WERI-Rb-1 (cell line): ENCODE measurements at regions not wholly inside any gene's neighbourhood (a gene's known extent, or its start where the extent isn't known, plus 50 kb on each side); places are given as distances from the start of the nearest gene placed in this dataset.

ENCODE experiments used
- DNase-seq: peaks from one replicate; pipeline ENCODE4 v3.0.0-alpha.2; 2020
- H3K27ac ChIP-seq: fragments of 250-450 bp; sonication (Bioruptor Pico); 2 replicates; pipeline ENCODE4 v1.5.1; 2020; ENCODE audit warnings: mild to moderate bottlenecking, moderate library complexity
- H3K27me3 ChIP-seq: fragments of 250-450 bp; sonication (Bioruptor Pico); 2 replicates; pipeline ENCODE4 v1.5.1; 2021; ENCODE audit warnings: mild to moderate bottlenecking, low read depth, moderate library complexity; ENCODE audit not compliant: insufficient read depth, severe bottlenecking
- H3K36me3 ChIP-seq: fragments of 250-450 bp; sonication (Bioruptor Pico); 2 replicates; pipeline ENCODE4 v1.5.1; 2020; ENCODE audit warnings: mild to moderate bottlenecking, moderate library complexity
- H3K4me3 ChIP-seq: 2 replicates; pipeline ENCODE4 v1.5.1; 2011; ENCODE audit warnings: low read depth, mild to moderate bottlenecking, control low read depth, low read length
- H3K9me3 ChIP-seq: fragments of 250-450 bp; sonication (Bioruptor Pico); 2 replicates; pipeline ENCODE4 v1.5.1; 2021; ENCODE audit warnings: mild to moderate bottlenecking, moderate library complexity; ENCODE audit not compliant: severe bottlenecking
- TF ChIP-seq, protein P1 (sequence below): IDR thresholded peaks from 2 replicates; pipeline ENCODE4 v1.5.1; 2011; ENCODE audit warnings: low read depth, mild to moderate bottlenecking, control low read depth, inconsistent platforms, low read length

DNA sequence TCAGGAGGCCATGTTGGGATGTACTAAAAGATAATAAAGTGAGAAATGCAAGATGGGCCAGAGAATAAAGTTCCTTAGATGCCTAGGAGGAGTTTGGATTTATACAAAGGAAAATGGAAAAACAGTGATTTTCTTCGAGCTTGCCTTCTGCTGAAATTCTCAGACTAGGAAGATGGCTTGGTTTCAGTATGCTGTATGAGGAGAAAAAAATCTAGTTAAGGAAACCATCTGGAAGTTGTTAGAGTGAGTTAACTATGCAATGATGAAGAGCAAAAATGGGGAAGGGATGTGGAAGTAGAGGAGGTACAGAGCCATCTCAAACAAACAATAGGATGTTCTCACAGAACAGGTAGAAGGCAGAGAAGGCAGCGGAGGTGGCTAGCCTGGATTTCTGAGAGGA lies 162.9 kb upstream of the FTMT start:
- Histone ChIP-seq H3K9me3 (no peaks in the 10 kb centered on the region), H3K27me3 (no peaks in the 10 kb centered on the region), H3K27ac (no peak overlapping the region), H3K36me3 (no peaks in the 10 kb centered on the region), H3K4me3 (no peak overlapping the region)
- TF ChIP-seq, protein P1, sequence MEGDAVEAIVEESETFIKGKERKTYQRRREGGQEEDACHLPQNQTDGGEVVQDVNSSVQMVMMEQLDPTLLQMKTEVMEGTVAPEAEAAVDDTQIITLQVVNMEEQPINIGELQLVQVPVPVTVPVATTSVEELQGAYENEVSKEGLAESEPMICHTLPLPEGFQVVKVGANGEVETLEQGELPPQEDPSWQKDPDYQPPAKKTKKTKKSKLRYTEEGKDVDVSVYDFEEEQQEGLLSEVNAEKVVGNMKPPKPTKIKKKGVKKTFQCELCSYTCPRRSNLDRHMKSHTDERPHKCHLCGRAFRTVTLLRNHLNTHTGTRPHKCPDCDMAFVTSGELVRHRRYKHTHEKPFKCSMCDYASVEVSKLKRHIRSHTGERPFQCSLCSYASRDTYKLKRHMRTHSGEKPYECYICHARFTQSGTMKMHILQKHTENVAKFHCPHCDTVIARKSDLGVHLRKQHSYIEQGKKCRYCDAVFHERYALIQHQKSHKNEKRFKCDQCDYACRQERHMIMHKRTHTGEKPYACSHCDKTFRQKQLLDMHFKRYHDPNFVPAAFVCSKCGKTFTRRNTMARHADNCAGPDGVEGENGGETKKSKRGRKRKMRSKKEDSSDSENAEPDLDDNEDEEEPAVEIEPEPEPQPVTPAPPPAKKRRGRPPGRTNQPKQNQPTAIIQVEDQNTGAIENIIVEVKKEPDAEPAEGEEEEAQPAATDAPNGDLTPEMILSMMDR, result no peak
- no peak for DNase-seq

DNA sequence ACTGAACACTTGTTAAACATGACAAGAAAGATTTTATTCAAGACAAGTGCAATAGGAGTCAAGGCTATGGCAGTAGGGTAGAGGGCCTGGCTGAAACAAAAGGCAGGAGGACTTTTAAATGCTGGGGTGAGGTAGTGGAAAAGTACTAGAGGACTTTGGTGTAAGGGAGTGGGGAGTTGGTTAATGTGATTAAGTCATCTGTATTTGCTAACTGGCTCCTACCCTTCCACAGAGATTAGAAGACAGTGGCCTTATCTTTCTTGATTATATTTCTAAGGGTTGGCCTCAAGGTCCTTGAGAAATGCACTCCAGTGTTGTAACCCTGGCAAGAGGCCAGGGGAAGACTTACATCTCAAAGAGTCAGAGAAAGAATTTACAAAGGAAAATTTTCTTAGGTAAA lies 160.2 kb upstream of the FTMT start:
- TF ChIP-seq, protein P1, result no peak
- no peaks in the 10 kb centered on the region for H3K27me3 ChIP-seq
- H3K9me3 ChIP-seq, result no peaks in the 10 kb centered on the region
- DNase-seq, result no peak
- H3K27ac ChIP-seq, result no peak overlapping the region
- no peaks in the 10 kb centered on the region for H3K36me3 ChIP-seq
- H3K4me3 ChIP-seq, result no peak overlapping the region

DNA sequence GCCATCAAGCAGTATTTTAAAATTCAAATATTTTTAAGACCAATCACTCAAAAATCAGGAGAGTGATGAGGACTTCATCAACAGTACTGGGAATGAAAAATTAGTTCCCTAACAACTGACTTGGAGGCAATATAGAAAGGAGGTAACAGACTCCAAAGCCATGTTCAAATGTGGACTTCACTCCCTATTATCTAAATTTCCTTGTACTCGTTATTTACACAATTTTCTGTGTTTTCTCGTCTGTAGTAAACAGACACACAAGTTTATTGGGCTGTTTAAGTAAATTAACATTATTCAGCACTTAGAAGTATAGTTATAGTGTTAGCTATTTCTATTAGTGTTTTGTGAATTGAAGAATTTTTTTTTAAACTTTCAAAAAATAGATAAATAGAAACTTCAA lies 159.5 kb upstream of the FTMT start:
- TF ChIP-seq, protein P1, result no peak
- Histone ChIP-seq H3K27ac (no peak overlapping the region), H3K4me3 (no peak overlapping the region), H3K9me3 (no peaks in the 10 kb centered on the region), H3K36me3 (no peaks in the 10 kb centered on the region), H3K27me3 (no peaks in the 10 kb centered on the region)
- DNase-seq, result no peak

DNA sequence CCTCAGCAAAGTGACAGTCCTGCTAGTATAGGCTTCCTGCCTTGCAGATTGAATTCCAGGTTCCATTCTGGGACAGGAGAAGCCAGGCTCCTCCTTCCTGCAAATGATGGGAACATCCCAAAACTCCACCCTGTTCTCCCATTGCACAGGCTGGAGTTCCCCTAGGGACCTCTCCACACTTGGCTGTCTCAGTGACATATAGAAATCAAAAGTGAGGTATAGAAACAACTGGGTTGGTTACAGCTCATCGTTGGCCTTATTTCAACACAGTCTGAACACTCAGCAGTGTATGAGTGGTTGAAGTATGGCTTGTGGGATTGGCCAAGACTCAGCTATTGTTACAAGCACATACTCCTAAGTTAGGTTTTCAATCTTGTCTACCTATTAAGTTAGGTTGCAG lies 157.8 kb upstream of the FTMT start:
- H3K9me3 ChIP-seq, result no peaks in the 10 kb centered on the region
- no peak overlapping the region for H3K4me3 ChIP-seq
- no peaks in the 10 kb centered on the region for H3K36me3 ChIP-seq
- no peaks in the 10 kb centered on the region for H3K27me3 ChIP-seq
- H3K27ac ChIP-seq, result no peak overlapping the region
- DNase-seq, result no peak
- TF ChIP-seq, protein P1, result no peak

DNA sequence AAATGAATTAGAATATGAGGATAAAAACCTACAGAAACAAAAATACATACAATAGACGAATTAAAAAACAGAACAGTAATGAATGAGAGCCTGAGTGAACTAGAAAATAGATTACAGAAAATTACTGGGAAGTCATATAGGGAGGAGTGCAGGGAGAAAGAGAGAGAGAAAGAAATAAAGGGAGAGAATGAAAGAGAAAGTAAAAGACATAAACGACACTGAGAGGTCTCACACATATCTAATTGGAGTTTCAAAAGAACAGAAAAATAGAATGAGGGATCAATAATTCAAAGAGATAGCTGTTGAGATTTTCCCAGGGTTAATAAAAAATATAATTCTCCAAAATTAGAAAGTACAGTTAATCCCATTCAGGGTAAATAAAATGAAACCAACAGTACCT lies 156.4 kb upstream of the FTMT start:
- no peak for DNase-seq
- Histone ChIP-seq H3K27me3 (no peaks in the 10 kb centered on the region), H3K27ac (no peak overlapping the region), H3K36me3 (no peaks in the 10 kb centered on the region), H3K9me3 (no peaks in the 10 kb centered on the region), H3K4me3 (no peak overlapping the region)
- TF ChIP-seq, protein P1, result no peak

DNA sequence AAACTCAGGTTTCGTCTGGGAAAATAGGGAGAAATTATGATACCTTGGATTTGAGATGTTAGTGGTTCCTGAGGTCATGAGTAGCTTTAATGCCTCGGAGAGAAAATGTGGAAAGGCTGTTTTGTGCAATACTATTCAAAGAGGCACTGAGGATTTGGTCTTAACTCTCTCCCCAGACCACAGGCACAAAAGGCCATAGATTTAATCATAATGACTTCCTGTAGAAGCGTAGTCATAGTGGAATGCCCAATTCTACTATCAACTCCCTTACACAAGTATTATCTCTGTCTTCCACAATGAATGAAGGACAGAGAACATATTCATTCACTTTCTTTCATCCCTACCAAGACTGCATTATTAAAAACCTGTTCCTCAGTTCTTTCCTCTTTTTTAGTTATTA lies 153.0 kb upstream of the FTMT start:
- no peaks in the 10 kb centered on the region for H3K27me3 ChIP-seq
- H3K27ac ChIP-seq, result no peak overlapping the region
- no peaks in the 10 kb centered on the region for H3K9me3 ChIP-seq
- TF ChIP-seq, protein P1, result no peak
- no peak for DNase-seq
- H3K36me3 ChIP-seq, result no peaks in the 10 kb centered on the region
- H3K4me3 ChIP-seq, result no peak overlapping the region
